ENCODE measurements at regions not wholly inside any gene's neighbourhood (a gene's known extent, or its start where the extent isn't known, plus 50 kb on each side); places are given as distances from the start of the nearest gene placed in this dataset.
A peak's percentile ranks its signal among the peaks of the same experiment; 100 is the strongest.
"Not testable (repeated sequence)": the region's sequence is repeated elsewhere in the genome, so short reads cannot be mapped to it uniquely, and the experiment has no call there.

DNA sequence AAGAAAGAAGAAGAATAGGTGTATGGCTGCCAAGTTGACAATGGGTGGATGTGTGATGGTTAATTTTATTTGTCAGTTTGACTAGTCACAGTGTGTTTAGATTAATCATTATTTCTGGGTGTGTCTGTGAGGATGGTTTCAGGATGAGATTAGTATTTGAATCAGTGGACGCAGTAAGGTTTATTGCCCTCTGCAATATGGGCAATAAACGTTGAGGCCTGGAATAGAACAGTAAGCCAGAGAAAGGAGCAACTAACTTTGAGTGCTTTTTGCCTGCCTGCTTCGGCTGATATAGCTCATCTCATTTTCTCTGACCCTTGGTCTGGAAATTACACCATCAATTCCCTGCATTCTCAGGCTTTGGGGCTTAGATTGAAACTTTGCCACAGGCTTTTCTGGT is 140.8 kb upstream of the SPANXN4 start:
- no peak overlapping the region for H3K27ac ChIP-seq
- no peaks in the 10 kb centered on the region for H3K4me1 ChIP-seq
- no peaks in the 10 kb centered on the region for H3K27me3 ChIP-seq (replicated peaks in 1 of 7)
- TF ChIP-seq, protein P1, sequence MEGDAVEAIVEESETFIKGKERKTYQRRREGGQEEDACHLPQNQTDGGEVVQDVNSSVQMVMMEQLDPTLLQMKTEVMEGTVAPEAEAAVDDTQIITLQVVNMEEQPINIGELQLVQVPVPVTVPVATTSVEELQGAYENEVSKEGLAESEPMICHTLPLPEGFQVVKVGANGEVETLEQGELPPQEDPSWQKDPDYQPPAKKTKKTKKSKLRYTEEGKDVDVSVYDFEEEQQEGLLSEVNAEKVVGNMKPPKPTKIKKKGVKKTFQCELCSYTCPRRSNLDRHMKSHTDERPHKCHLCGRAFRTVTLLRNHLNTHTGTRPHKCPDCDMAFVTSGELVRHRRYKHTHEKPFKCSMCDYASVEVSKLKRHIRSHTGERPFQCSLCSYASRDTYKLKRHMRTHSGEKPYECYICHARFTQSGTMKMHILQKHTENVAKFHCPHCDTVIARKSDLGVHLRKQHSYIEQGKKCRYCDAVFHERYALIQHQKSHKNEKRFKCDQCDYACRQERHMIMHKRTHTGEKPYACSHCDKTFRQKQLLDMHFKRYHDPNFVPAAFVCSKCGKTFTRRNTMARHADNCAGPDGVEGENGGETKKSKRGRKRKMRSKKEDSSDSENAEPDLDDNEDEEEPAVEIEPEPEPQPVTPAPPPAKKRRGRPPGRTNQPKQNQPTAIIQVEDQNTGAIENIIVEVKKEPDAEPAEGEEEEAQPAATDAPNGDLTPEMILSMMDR (IDR thresholded peaks at IDR 0.05 in 8 of 11, conservative IDR thresholded peaks at IDR 0.05 in 3 of 11), result no peak
- TF ChIP-seq POLR2AphosphoS5 (IDR thresholded peaks at IDR 0.05) (no peak), POLR2A (IDR thresholded peaks at IDR 0.05) (no peak)
- no peaks in the 10 kb centered on the region for H3K9me3 ChIP-seq
- no peak overlapping the region for H3K4me3 ChIP-seq
- H3K36me3 ChIP-seq, result no peaks in the 10 kb centered on the region
- WGBS, 5 donors, result 77 to 86% (median 79%) methylated on average over 3 of the region's 3 CpGs
- intact Hi-C loops (cut with DNase I; ENCODE audit: low total_unique reads), result no loop called here
- DNase-seq, result no peak

DNA sequence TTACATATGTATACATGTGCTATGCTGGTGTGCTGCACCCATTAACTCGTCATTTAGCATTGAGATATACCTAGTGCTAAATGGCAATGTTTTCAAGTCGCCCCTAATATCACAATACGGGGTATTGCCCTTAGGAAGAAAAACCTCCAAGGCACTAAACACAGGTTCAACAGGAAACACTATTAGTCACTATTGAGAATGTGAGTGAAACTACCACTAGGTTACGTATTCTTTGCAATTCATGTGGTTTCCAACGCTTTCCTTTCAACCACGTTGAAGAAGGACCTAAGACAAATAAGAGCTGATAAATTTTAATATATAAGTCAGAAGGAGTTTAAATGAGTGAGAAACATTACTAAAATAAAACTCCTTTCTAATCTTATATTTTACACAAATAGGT is 134.7 kb upstream of the SPANXN4 start:
- Histone ChIP-seq H3K9me3 (no peaks in the 10 kb centered on the region), H3K36me3 (no peaks in the 10 kb centered on the region), H3K27ac (no peak overlapping the region), H3K4me3 (no peak overlapping the region), H3K4me1 (no peaks in the 10 kb centered on the region), H3K27me3 (replicated peaks in 1 of 7) (no peaks in the 10 kb centered on the region)
- intact Hi-C loops (cut with DNase I; ENCODE audit: low total_unique reads), result no loop called here
- 58 to 84% (median 70%) methylated on average over 6 of the region's 6 CpGs for WGBS, 5 donors
- no peak for DNase-seq
- TF ChIP-seq, protein P1 (IDR thresholded peaks at IDR 0.05 in 8 of 11, conservative IDR thresholded peaks at IDR 0.05 in 3 of 11), result no peak
- TF ChIP-seq POLR2AphosphoS5 (IDR thresholded peaks at IDR 0.05), result no peak
- TF ChIP-seq POLR2A (IDR thresholded peaks at IDR 0.05), result no peak

DNA sequence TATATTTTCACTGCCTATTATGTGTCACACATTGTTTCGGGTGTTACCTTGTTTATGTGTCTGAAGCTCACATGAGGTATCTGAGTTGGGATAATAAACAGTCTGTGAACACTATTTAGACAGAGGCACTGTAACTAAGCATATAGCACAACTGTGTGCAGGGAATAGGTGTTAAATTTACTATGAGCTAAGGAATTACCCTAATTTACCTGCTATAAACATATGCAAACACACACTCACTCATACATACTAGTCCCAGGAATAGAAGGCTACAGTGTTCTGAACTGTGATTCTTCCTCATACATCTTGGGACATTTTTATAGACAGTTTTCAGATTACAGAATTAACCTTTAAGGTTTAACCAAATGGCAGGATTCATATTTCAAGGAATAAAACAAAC is 127.6 kb upstream of the SPANXN4 start:
- no peak for DNase-seq
- 67 to 97% (median 89%) methylated on average over 1 of the region's 1 CpG for WGBS, 5 donors
- Histone ChIP-seq H3K4me1 (no peaks in the 10 kb centered on the region), H3K9me3 (no peaks in the 10 kb centered on the region), H3K27ac (no peak overlapping the region), H3K36me3 (no peaks in the 10 kb centered on the region), H3K27me3 (replicated peaks in 1 of 7) (no peaks in the 10 kb centered on the region), H3K4me3 (no peak overlapping the region)
- no peak for TF ChIP-seq POLR2A (IDR thresholded peaks at IDR 0.05)
- intact Hi-C loops (cut with DNase I; ENCODE audit: low total_unique reads), result no loop called here

DNA sequence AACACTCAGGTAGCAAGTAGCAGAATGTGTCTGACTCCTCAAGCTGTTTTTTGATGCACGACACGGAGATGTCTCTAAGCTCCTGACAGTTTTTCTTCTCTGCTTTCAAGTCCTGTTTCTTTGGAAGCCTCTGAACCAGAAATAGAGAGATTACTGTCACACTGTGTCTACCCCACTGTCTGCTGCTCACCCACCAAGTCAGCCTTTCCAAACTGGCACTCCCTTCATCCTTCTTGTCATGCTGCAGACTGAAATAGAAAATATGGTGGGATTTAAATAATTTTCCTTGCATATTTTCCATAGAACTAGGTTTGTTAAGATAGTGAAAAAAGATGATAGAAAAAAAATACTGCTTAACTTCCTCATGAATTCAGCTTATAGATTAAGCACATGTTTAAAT is 102.5 kb upstream of the SPANXN4 start:
- Histone ChIP-seq H3K27ac (no peak overlapping the region), H3K4me1 (no peaks in the 10 kb centered on the region), H3K4me3 (no peak overlapping the region), H3K27me3 (replicated peaks in 1 of 7) (no peaks in the 10 kb centered on the region), H3K9me3 (no peaks in the 10 kb centered on the region), H3K36me3 (no peaks in the 10 kb centered on the region)
- WGBS, 5 donors, result 71 to 95% (median 88%) methylated on average over 2 of the region's 2 CpGs
- no peak for TF ChIP-seq POLR2AphosphoS5 (IDR thresholded peaks at IDR 0.05)
- TF ChIP-seq, protein P1 (IDR thresholded peaks at IDR 0.05 in 8 of 11, conservative IDR thresholded peaks at IDR 0.05 in 3 of 11), result no peak
- no peak for TF ChIP-seq POLR2A (IDR thresholded peaks at IDR 0.05)
- intact Hi-C loops (cut with DNase I; ENCODE audit: low total_unique reads), result no loop called here
- no peak for DNase-seq

DNA sequence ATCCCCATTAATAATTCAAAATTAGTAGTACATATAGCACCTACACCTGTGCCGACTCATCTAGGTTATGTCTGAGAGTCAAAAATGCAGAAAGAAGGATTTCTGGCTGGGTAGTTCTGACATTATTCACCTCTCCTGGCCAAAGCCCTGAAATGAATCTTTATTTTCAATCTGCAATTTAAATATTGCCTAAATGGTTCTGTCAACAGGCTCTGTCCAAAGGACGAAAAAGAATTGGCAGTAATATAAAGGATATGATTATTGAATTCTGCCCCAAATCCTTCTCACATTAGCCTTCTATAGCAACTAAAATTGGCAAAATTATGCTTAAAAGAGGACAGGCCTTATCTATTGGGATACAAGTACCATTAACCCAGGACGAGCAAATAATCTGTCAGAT is 86.9 kb upstream of the SPANXN4 start:
- WGBS, 5 donors, result 79 to 91% (median 88%) methylated on average over 3 of the region's 3 CpGs

DNA sequence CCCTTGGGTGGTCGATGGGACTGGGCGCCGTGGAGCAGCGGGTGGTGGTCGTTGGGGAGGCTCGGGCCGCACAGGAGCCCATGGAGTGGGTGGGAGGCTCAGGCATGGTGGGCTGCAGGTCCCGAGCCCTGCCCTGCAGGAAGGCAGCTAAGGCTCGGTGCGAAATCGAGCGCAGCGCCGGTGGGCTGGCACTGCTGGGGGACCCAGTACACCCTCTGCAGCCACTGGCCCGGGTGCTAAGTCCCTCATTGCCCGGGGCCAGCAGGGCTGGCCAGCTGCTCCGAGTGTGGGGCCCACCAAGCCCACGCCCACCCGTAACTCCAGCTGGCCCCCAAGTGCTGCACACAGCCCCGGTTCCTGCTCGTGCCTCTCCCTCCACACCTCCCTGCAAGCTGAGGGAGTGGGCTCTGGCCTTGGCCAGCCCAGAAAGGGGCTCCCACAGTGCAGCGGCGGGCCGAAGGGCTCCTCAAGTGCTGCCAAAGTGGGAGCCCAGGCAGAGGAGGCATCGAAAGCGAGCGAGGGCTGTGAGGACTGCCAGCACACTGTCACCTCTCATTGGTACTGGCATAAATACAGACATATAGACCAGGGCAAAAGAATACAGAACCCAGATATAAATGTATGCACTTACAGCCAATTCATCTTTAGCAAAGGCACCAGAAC is 53.5 kb upstream of the SPANXN4 start:
- DNase-seq, result peak; percentile 56

More for the DNA sequence above, 86.9 kb upstream of the SPANXN4 start:
- Histone ChIP-seq H3K36me3 (no peaks in the 10 kb centered on the region), H3K9me3 (no peaks in the 10 kb centered on the region), H3K4me3 (no peak overlapping the region), H3K27me3 (replicated peaks in 1 of 7) (no peaks in the 10 kb centered on the region), H3K4me1 (no peaks in the 10 kb centered on the region), H3K27ac (no peak overlapping the region)
- TF ChIP-seq POLR2AphosphoS5 (IDR thresholded peaks at IDR 0.05) (no peak), POLR2A (IDR thresholded peaks at IDR 0.05) (no peak)
- TF ChIP-seq, protein P1 (IDR thresholded peaks at IDR 0.05 in 8 of 11, conservative IDR thresholded peaks at IDR 0.05 in 3 of 11), result no peak
- DNase-seq, result no peak
- intact Hi-C loops (cut with DNase I; ENCODE audit: low total_unique reads), result no loop called here

More for the DNA sequence above, 53.5 kb upstream of the SPANXN4 start:
- 86 to 98% (median 88%) methylated on average over 9 to 27 of the region's 27 CpGs for WGBS, 5 donors
- H3K4me1 ChIP-seq; H3K9me3 ChIP-seq; H3K27ac ChIP-seq; intact Hi-C loops (cut with DNase I; ENCODE audit: low total_unique reads); H3K4me3 ChIP-seq; H3K36me3 ChIP-seq; H3K27me3 ChIP-seq (replicated peaks in 1 of 7): not testable (repeated sequence)

All from spleen (tissue), 11 donors.